Activated CD4-positive, alpha-beta T cell treated with anti-CD3 and anti-CD28 coated beads, Interleukin-2, amount 50 U/mL, for 16 hours (primary cell): ENCODE measurements at regions not wholly inside any gene's neighbourhood (a gene's known extent, or its start where the extent isn't known, plus 50 kb on each side); places are given as distances from the start of the nearest gene placed in this dataset.

Experiments used
- DNase-seq: peaks from one replicate; pipeline ENCODE4 v3.0.0-alpha.2; 2020

DNA sequence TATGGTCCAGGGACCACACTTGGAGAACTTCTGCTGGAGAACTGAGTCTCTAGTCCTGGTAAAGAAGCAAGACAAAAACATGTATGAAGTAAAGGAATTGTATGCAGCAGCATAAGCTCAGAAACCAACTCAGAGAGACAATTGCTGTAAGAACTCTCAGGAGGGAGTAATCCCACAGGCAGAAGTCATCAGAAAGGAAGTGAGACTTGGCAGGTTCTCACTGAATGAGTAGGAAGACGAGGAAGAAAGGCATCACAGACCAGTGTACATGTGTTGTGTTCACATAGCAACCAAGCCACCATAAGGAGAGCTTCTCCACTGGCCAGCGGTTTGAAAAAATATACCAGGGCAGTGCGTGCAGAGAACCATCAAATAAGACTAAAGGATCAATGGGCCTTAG is 57.9 kb upstream of the FST start:
- DNase-seq, result no peak

DNA sequence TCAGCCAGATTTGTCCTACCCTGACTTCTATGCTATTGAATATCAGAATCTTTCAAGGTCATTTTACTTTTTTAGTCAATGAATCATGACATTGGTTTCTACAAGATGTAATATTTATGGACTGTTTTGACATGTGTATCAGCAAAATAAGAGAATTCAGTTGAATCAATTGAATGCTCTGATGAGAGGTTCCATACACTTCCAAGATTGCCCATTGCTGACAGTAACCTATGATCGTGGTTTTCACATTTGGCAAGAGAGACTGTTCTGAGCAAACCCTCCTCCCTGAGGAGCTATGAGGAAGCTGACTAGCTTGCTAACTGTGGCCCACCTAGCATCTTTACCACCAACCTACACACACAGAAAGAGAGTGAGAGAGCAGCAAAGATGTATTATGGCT is 56.7 kb upstream of the FST start:
- no peak for DNase-seq

DNA sequence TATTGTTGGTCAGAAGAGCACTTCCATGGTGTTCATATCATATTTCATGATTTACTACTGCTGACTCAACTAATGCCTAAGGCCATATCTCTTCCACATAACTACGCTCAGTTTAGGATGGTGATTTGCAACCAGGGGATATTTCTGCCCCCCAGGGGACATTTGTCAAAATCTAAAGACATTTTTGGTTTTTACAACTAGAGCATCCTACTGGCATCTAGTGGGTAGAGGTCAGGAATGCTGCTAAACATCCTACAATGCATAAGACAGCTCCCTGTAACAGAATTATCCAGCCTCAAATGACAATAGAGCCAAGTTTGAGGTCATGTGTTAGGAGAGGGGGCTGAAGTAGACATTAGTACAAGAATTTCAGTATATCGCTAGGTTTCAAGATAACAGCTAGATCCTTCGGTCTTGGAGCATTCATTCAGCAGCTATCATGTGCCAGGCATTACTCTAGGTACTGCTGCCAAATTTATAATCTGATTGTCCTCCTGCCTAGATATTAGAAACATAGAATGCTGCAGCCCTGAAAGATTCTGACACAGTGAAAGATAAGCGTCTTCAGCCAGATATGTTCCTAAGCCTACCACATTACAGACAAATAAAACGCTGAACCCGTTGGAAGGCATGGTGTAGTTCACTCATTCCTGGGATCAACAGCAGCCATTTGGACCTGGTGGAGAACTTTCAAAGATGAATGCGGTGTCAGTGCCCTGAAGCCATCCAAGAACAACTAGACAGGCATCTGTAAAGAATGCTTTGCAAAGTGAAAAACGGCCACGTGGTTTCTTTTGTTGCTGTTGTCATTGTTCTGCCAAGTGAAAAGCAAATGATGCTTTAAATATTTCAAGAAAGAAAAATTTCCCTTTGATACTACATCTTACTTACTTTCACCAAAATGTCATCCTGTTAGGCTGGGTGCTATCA is 55.5 kb upstream of the FST start:
- DNase-seq, result no peak

DNA sequence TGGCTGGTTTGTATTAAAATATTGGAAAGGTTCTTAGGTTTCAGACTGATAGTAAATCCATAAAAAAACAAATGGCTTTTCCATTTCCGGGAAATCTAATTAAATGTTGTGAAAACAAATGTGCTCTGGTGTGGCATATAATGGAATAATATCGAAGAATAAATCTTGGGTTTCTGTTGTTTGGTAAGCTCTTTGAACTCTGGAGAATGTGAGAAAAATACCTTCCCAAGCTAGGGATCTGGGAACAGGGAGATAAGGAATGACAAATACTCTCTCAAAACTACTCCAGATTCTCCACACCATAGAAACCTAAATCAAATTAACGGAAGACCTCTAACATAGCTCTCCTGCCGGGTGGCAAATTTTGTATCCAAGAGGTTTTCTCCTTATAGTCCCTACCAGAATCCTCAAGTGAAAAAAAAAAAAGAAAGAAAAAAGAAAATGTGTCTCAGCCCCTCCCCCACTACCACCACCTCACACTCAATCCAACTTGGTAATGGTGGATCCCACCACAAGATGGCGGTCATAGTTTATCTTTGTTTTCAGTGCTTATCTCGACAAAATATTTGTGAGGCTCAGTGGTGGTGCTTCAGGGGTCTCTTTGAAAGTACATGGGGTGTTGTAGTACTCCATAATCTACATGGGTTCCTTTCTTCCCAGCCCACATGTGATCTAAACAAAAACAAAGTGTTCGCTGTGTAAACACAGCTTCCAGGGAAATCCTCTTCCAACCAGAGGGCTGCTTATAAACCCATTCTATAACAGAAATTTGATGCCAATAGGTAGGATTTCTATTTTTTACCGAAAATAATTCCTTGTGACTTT is 54.5 kb upstream of the FST start:
- peak; percentile 17 for DNase-seq

DNA sequence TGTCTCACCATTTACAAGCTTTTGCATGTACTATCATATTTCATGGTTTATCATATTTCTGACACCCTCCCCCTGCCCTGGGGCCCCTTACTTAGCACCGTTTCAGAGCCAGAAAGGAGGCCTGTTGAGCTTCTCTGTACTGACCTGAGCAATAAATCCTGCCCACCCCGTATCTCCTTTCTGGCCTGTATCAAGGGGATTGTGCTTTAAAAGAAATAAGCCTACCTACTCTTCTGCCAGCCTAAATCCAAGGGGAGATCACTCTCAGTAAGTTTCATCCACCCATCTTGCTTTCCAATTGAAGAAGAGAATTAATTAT is 54.0 kb upstream of the FST start:
- DNase-seq, result no peak

DNA sequence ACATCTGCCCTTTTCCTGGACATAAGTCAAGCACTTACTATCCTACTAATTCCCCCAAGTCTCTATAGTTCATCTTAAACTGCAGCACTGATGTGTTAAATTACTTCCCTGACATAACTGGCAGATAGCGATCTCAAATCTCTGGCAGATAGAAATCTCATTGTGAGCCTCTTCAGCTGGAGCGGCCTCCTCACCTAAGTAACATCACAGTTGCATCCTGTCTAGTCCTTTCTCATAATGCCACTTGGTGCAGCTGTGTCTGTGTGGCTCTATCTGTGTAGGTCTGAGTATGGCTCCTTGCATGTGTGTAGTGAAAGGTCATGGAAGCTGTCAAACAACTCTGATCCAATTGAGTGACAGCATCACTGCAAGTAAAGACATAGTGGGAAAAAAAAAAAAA is 53.6 kb upstream of the FST start:
- DNase-seq, result no peak

DNA sequence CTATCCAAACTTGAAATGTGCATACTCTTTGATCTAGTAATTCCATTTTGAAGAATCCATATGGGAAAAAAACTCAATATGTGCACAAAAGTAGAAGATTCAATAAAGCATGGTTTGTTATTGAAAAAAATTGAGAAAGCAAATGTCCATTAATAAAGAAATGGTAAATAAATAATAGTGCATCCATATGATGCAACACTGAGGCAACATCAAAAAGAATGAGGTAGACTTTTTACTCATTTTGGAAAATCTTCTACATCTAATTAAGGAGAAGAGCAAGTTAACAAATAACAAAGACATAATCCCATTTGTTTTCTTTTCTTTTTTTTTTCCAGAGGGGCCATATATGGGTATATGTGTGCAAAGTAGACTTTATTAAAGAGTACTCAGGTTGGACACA is 52.5 kb upstream of the FST start:
- no peak for DNase-seq

DNA sequence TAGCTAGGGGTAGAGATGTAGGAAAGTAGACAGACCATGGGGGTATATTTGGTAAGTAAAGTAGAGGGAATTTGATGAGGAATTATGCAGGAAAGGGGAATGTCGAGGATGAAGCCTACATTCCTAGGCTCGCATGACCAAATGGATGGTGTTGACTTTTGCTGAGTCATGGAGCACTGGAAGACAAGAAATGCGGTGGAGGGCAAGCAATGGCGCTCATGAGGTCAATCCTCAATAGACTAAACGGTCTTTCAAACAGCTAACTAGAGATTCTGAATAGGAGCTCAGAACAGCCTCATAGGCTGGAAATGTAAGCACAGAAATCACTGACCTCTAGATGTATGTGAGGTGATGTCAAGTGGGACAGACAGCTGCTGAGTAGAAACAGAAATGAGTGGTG is 50.7 kb upstream of the FST start:
- no peak for DNase-seq

DNA sequence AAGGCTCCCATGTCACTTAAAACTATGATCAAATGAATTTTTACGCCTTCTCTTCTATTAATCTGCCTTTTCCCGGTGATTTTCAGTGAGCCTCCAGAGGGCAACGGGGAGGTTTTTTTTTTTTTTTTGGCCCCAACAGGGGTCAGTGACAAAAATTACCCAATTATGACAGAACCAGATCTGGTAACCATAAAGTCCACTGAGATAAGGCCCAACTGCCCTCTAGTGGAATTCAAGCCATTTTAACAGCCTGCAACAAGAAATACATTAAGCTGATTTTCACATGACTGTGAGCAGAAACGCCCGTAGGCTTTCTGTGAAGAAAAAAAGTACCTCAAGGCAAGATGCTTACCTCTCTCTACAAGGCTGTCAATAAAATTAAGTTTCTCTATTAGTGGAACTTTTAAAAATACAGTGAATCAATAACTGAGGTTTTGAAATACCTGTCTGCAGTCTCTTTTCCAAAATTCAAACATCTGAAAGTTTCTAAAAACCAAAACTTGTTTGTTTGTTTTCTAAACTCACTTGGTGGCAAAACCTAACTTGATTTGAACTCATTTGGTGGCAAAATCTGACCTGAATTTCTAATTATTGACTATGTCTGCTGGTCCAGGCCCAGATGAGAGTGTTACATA is 49.7 kb upstream of the FST start:
- no peak for DNase-seq
